PC-9 (cell line): ENCODE measurements at regions not wholly inside any gene's neighbourhood (a gene's known extent, or its start where the extent isn't known, plus 50 kb on each side); places are given as distances from the start of the nearest gene placed in this dataset.
"Not testable (repeated sequence)": the region's sequence is repeated elsewhere in the genome, so short reads cannot be mapped to it uniquely, and the experiment has no call there.

Experiments
- EZH2 ChIP-seq: fragments of 200-600 bp; sonication (generic); IDR thresholded peaks from 2 replicates; pipeline ENCODE4 v1.8.0; 2017; ENCODE audit warnings: antibody characterized with exemption, low read depth
- TF ChIP-seq, protein P1 (sequence below): fragments of 200-600 bp; sonication (generic); conservative IDR thresholded peaks from 2 replicates; pipeline ENCODE4 v1.6.1; 2017; ENCODE audit warnings: mixed run types, antibody characterized with exemption, mild to moderate bottlenecking, moderate library complexity

GRCh38 chr2:111444516-111444915 lies 323.8 kb downstream of the BCL2L11 start:
- TF ChIP-seq, protein P1, sequence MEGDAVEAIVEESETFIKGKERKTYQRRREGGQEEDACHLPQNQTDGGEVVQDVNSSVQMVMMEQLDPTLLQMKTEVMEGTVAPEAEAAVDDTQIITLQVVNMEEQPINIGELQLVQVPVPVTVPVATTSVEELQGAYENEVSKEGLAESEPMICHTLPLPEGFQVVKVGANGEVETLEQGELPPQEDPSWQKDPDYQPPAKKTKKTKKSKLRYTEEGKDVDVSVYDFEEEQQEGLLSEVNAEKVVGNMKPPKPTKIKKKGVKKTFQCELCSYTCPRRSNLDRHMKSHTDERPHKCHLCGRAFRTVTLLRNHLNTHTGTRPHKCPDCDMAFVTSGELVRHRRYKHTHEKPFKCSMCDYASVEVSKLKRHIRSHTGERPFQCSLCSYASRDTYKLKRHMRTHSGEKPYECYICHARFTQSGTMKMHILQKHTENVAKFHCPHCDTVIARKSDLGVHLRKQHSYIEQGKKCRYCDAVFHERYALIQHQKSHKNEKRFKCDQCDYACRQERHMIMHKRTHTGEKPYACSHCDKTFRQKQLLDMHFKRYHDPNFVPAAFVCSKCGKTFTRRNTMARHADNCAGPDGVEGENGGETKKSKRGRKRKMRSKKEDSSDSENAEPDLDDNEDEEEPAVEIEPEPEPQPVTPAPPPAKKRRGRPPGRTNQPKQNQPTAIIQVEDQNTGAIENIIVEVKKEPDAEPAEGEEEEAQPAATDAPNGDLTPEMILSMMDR: not testable (repeated sequence)
- TF ChIP-seq EZH2: not testable (repeated sequence)
